ENCODE measurements at regions not wholly inside any gene's neighbourhood (a gene's known extent, or its start where the extent isn't known, plus 50 kb on each side); places are given as distances from the start of the nearest gene placed in this dataset.

DNA sequence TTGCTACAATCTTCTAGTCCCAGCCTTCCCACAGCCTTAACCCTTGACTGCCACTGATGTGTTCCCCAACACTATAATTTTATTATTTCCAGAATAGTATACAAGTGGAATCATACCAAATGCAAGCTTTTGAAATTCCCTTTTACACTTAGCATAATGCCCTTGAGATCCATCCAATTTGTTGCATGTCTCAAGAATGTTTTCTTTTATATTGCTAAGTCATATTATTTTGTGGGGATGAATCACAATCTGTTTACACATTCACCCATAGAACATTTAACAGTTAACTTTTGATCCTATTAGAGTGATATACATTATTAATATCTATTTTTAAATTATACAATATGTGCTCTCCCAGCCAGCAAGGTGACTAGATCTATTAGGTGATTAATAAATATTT lies 74.3 kb upstream of the KYNU start:
- TF ChIP-seq CTCF (IDR thresholded peaks at IDR 0.05) (no peak), POLR2AphosphoS5 (IDR thresholded peaks at IDR 0.05) (no peak)
